ENCODE measurements at regions not wholly inside any gene's neighbourhood (a gene's known extent, or its start where the extent isn't known, plus 50 kb on each side); places are given as distances from the start of the nearest gene placed in this dataset.

- Histone ChIP-seq H3K27me3 (replicated peaks; ENCODE audit: insufficient read depth) (no peaks in the 10 kb centered on the region), H3K4me3 (no peak overlapping the region), H3K36me3 (no peaks in the 10 kb centered on the region), H3K27ac (no peak overlapping the region), H3K9me3 (no peaks in the 10 kb centered on the region), H3K4me1 (ENCODE audit: control insufficient read depth in 1 of 2, low read depth in 2 of 2) (no peaks in the 10 kb centered on the region)
- DNase-seq (ENCODE audit: low spot score), result no peak
- TF ChIP-seq CTCF (IDR thresholded peaks at IDR 0.05), result no peak
- ATAC-seq (ENCODE audit: insufficient number of reproducible peaks, low FRiP score, low read depth), result no peak
Measured at GRCh38 chr21:19785941-19786340, 1212.3 kb upstream of the NCAM2 start.

GRCh38 chr21:19792004-19792403 lies 1206.2 kb upstream of the NCAM2 start:
- ATAC-seq (ENCODE audit: insufficient number of reproducible peaks, low FRiP score, low read depth) (no peak), DNase-seq (ENCODE audit: low spot score) (no peak)
- no peaks in the 10 kb centered on the region for H3K36me3 ChIP-seq
- H3K27ac ChIP-seq, result no peak overlapping the region
- no peaks in the 10 kb centered on the region for H3K9me3 ChIP-seq
- no peak for TF ChIP-seq CTCF (IDR thresholded peaks at IDR 0.05)
- H3K27me3 ChIP-seq (replicated peaks; ENCODE audit: insufficient read depth), result no peaks in the 10 kb centered on the region
- no peaks in the 10 kb centered on the region for H3K4me1 ChIP-seq (ENCODE audit: control insufficient read depth in 1 of 2, low read depth in 2 of 2)
- H3K4me3 ChIP-seq, result no peak overlapping the region

GRCh38 chr21:19807201-19807600 lies 1191.0 kb upstream of the NCAM2 start:
- Histone ChIP-seq H3K36me3 (no peaks in the 10 kb centered on the region), H3K4me1 (ENCODE audit: control insufficient read depth in 1 of 2, low read depth in 2 of 2) (no peaks in the 10 kb centered on the region), H3K4me3 (no peak overlapping the region), H3K27ac (no peak overlapping the region), H3K9me3 (no peaks in the 10 kb centered on the region), H3K27me3 (replicated peaks; ENCODE audit: insufficient read depth) (no peaks in the 10 kb centered on the region)
- ATAC-seq (ENCODE audit: insufficient number of reproducible peaks, low FRiP score, low read depth) (no peak), DNase-seq (ENCODE audit: low spot score) (no peak)
- no peak for TF ChIP-seq CTCF (IDR thresholded peaks at IDR 0.05)

GRCh38 chr21:19810779-19811178 lies 1187.4 kb upstream of the NCAM2 start:
- no peaks in the 10 kb centered on the region for H3K9me3 ChIP-seq
- H3K36me3 ChIP-seq, result no peaks in the 10 kb centered on the region
- TF ChIP-seq CTCF (IDR thresholded peaks at IDR 0.05), result no peak
- no peak overlapping the region for H3K4me3 ChIP-seq
- DNase-seq (ENCODE audit: low spot score) (no peak), ATAC-seq (ENCODE audit: insufficient number of reproducible peaks, low FRiP score, low read depth) (no peak)
- H3K27ac ChIP-seq, result no peak overlapping the region
- H3K4me1 ChIP-seq (ENCODE audit: control insufficient read depth in 1 of 2, low read depth in 2 of 2), result no peaks in the 10 kb centered on the region
- H3K27me3 ChIP-seq (replicated peaks; ENCODE audit: insufficient read depth), result no peaks in the 10 kb centered on the region

- DNase-seq (ENCODE audit: low spot score) (no peak), ATAC-seq (ENCODE audit: insufficient number of reproducible peaks, low FRiP score, low read depth) (no peak)
- TF ChIP-seq CTCF (IDR thresholded peaks at IDR 0.05), result no peak
- Histone ChIP-seq H3K9me3 (no peaks in the 10 kb centered on the region), H3K27me3 (replicated peaks; ENCODE audit: insufficient read depth) (no peaks in the 10 kb centered on the region), H3K4me3 (no peak overlapping the region), H3K36me3 (no peaks in the 10 kb centered on the region), H3K27ac (no peak overlapping the region), H3K4me1 (ENCODE audit: control insufficient read depth in 1 of 2, low read depth in 2 of 2) (no peaks in the 10 kb centered on the region)
Measured at GRCh38 chr21:19830446-19830845, 1167.8 kb upstream of the NCAM2 start.
